NCI-H1436 (cell line): ENCODE measurements at regions not wholly inside any gene's neighbourhood (a gene's known extent, or its start where the extent isn't known, plus 50 kb on each side); places are given as distances from the start of the nearest gene placed in this dataset.
A peak's percentile ranks its signal among the peaks of the same experiment; 100 is the strongest.
"Not testable (repeated sequence)": the region's sequence is repeated elsewhere in the genome, so short reads cannot be mapped to it uniquely, and the experiment has no call there.

ENCODE experiments used
- DNase-seq: peaks from one replicate; lab custom pipeline; 2025; lab: John Stamatoyannopoulos, UW

DNA sequence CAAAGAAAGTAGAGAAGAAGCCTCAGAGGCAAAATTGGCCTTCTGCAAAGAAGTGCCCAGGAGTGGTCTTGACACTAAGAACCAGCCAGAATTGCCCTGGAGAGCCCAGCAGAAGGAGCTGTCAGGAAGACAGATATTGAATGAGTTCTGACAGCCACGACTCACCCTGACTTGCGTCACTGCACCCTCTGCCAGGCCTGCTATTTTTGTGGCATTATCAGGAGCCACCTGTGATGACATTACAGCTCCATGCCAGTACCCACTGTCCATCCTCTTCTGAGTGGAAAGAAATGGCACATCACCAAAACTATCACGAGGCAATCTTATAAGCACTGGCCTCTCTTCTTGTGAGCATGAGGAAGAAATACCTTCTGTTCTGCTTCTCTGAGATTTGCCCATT lies 67.7 kb downstream of the SMIM20 start:
- DNase-seq = no peak

DNA sequence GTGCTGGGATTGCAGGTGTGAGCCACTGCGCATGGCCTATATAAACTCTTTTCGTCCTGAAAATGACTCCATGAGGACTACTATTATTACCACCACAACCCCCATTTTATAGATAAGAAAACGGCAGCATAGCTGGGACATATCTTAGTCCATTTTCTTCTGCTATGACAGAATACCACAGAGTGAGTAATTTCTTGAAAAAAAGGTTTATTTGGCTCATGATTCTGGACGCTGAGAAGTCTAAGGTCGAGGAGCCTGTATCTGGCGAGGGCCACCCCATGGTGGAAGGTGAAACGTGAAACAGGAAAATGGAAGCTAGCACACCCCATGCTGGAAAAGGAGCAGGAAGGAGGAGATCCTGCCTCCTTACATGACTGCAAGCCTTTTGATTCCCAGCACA lies 68.9 kb downstream of the SMIM20 start:
- DNase-seq = no peak

DNA sequence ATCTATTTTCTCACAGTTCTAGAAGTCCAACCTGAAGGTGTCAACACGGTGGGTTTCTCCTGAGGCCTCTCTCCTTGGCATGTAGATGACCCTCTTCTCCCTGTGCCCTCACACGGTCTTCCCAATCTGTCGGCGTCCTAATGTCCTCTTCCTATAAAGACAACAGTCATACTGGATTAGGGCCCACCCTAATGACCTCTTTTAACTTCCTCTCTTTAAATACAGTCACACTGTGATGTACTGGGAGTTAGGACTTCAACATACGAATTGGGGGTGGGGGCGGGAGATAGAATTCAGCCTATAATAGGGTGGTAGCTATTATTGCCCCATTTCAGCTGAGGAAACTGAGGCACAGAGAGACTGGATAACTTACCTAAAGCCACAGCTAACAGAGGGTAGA lies 70.2 kb downstream of the SMIM20 start:
- no peak for DNase-seq

- DNase-seq = no peak
Measured at GRCh38 chr4:25984796-25985195, 70.8 kb downstream of the SMIM20 start.

DNA sequence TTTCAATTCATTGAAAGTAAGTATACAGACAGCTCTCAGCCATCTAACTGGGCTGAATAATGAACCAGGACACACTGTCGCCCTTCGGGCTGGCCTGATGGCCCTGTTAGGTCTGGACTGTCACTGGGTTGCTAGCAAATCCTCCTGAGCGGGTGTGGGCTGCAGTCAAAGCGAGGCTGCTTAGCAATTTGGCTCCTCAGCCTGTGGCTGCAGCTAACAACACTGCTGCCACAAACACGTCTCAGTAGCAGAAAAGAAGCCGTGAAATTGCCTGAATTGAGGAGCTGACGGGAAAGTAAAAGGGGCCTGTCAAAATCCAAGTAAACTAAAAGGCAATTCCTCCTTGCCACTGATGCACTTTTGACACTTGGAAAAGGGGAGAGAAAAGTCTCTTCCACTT lies 72.8 kb downstream of the SMIM20 start:
- DNase-seq = no peak

- DNase-seq = no peak
Measured at GRCh38 chr4:25991340-25991739, 77.3 kb downstream of the SMIM20 start.

GRCh38 chr4:25993395-25994185 lies 79.6 kb downstream of the SMIM20 start:
- DNase-seq = peak; percentile 86

DNA sequence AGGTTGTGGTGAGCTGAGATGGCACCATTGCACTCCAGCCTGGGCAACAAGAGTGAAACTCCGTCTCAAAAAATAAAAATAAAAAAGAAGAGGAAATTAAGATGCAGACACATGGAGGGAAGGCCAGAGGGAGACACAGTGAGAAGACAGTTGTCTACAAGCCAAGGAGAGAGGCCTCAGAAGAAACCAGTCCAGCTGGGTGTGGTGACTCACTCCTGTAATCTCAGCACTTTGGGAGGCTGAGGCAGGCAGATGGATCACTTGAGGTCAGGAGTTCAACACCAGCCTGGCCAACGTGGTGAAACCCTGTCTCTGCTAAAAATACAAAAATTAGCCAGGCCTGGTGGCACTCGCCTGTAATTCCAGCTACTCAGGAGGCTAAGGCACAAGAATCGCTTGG lies 80.6 kb downstream of the SMIM20 start:
- not testable (repeated sequence) for DNase-seq

GRCh38 chr4:26000274-26000950 lies 86.4 kb downstream of the SMIM20 start:
- no peak for DNase-seq

DNA sequence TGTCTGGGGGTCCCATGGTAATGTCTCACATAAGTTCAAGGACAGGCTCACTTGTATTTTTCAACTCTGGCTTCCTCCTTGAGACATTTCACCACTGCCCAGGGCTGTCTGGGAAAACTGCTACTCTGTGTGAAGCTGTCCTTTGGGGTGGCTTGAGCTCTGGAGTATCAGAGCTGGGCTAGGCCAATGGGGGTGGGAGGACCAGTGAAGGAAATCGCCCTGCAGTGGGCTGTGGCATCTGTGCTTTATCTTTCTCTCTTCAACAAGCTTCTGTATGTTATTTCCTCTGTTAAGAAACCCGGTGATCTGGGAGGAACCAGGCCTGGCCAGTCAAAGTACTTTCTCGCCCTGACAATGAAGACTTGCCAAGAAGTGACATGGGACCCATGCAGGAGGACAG lies 87.4 kb downstream of the SMIM20 start:
- DNase-seq = no peak

- no peak for DNase-seq
Measured at GRCh38 chr4:26001816-26002215, 87.8 kb downstream of the SMIM20 start.

DNA sequence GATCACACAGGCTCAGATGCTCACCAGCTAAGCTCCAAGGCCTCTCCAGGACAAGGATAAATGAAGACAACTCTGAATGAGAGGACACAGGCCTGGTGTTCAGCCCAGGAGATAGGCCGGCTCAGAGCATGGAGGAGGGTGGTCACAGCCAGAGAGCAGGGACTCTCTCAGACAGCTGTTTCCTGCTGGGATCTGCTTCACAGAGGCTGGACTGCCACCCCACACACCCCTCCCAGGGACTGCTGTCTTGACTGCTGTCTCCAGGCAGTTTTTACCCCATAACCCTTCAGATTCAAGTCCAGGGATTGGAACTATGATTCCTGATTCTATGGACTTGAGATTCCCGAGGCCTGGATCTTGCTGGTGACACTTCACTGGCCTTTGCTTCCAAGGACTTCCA lies 89.0 kb downstream of the SMIM20 start:
- no peak for DNase-seq

DNA sequence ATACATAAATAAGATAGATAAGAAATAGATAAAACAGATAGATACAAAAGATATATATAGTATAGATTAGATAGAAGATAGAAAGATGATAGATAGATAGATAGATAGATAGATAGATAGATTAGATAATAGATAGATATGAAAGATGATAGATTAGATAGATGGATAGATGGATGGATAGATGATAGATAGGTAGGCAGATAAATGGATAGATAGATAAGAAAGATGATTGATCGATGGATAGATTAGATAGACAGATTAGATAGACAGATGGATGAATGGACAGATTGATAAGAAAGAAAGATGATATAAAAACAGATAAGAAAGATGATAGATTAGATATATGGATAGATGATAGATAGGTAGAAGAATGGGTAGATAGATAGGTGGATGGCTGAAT lies 90.3 kb downstream of the SMIM20 start:
- DNase-seq = no peak

GRCh38 chr4:26005764-26006163 lies 91.7 kb downstream of the SMIM20 start:
- DNase-seq = no peak

GRCh38 chr4:26008737-26009136 lies 94.7 kb downstream of the SMIM20 start:
- no peak for DNase-seq

DNA sequence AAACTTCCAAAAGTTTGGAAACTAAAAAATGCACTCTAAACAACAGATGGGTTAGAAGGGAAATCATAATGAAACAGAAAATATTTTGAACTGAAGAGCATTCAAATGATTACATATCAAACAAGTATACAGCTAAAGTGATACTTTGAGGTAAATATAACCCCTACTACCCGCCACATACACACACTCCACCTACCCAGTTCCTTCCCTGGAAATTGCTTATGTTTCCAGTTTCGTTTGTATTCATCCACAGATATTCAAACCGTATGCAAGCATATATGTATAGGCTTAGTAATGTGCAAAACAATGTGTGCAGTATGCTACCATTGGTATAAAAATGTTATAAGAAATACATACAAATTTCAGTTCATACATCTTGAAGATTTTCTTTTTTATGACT lies 95.5 kb downstream of the SMIM20 start:
- DNase-seq = no peak

DNA sequence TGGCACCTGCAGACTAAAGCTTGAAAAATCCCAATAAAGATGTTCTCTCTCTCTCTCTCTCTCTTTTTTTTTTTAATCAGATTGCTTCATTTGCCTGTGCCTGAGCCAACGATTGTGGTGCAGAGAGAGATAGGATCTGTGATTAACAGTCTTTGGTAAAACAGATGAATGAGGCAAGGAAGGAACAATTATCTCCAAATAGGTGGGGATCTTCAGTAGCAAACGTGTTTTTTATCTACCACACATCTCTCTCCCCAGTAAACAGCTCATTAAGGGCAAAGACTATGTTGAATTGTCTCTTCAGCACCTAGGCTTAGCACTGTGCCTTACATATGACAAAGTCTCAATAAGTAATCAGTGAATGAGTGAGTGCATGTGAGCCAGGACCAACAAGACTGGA lies 96.3 kb downstream of the SMIM20 start:
- no peak for DNase-seq

DNA sequence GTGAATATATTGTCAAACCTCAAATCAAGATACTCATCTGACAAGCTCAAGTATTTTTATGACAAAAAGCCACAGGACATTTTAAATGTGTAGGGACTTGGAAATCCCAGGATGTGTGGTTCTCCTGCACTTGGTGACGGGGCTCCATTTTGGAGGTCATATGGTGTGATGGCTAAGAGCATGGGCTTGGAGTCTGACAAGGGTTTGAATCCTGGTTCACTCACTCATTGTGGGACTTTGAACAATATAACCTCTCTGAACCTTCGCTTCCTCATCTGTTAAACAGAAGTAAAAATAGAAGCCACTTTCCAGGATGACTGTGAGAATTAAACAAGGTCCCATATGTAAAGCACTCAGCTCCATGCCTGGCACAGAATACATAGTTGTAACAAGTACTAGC lies 99.6 kb downstream of the SMIM20 start:
- no peak for DNase-seq

DNA sequence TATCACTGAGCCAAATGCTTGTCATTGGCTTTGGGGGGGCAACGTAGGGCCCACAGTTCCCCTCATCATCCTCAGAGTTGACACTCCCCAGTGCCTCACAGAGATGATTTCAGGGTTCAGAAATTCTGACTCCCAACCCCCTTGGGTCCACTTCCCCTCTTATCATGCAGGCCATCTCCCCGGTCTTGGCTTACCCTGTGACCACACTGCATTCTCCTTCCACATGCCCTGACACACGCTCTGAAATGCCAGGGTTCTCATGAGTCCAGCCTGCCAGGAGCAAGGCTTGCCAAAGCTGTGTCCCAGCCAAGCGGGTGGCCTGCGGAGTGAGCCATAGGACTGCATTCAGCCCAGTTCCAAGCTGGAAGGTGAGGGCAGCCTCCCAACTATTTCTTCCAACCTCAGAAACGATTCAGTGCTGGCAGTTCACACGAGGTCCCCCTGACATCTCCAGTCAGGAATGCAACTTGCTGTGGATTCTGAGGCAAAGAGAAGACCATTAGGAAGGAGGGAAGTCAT lies 101.2 kb downstream of the SMIM20 start:
- DNase-seq = no peak

DNA sequence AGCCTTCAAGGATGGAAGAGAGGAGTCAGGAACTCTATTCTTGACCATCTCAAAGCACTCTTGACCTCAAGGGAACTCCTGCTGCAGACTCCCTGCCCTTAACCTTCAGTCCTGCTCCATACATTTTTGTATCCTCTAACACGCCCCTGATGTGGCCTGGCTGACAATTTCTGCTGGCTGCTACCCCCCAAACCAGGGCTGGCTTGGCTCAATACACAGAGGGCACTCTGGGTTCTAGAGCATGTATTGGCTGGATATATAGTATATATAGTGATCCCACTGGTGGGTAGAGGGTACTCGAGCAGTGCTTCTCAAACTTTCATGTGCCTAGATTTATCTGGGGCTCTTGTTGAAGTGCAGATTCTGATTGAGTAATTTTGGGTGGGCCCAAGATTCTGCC lies 101.9 kb downstream of the SMIM20 start:
- DNase-seq = no peak

GRCh38 chr4:26017531-26017930 lies 103.5 kb downstream of the SMIM20 start:
- DNase-seq = no peak

DNA sequence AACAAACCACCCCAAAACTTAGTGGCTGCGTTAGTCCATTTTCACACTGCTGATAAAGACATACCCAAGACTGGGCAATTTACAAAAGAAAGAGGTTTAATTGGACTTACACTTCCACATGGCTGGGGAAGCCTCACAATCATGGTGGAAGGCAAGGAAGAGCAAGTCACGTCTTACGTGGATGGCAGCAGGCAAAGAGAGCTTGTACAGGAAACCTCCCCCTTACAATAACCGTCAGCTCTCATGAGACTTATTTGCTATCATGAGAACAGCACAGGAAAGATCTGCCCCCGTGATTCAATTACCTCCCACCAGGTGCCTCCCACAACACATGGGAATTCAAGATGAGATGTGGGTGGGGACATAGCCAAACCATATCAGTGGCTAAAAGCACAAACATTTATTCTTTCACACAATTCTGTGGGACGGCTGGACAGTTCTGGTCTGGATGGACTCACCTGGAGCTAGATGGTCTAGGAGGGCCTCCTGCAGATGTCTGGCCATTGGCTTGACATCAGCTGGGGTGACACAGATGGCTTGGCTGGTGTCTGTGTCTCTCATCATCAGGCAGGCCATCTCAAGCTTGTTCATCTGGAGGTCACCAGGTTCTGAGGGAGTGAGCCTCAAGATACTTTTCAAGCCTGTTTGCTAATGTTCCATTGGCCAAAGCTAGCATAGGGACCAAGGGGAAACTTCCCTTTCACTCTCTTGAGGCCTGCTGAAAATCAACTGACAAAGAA lies 104.1 kb downstream of the SMIM20 start:
- not testable (repeated sequence) for DNase-seq
